ENCODE measurements at regions not wholly inside any gene's neighbourhood (a gene's known extent, or its start where the extent isn't known, plus 50 kb on each side); places are given as distances from the start of the nearest gene placed in this dataset.

- no peak for TF ChIP-seq ZBTB7A (IDR thresholded peaks at IDR 0.05; ENCODE audit: low read depth)
- TF ChIP-seq USF1 (IDR thresholded peaks at IDR 0.05) = no peak
- TF ChIP-seq MAX (IDR thresholded peaks at IDR 0.05) = no peak
- no peak for TF ChIP-seq EGR1 (IDR thresholded peaks at IDR 0.05)
- no peak for TF ChIP-seq CREB1 (IDR thresholded peaks at IDR 0.05; ENCODE audit: low read depth)
- TF ChIP-seq REST (IDR thresholded peaks at IDR 0.05; ENCODE audit: low read depth) = no peak
- no peak for TF ChIP-seq TEAD4 (IDR thresholded peaks at IDR 0.05)
- no peak for TF ChIP-seq NFIC (IDR thresholded peaks at IDR 0.05)
- no peak for TF ChIP-seq FOXM1 (IDR thresholded peaks at IDR 0.05; ENCODE audit: borderline replicate concordance, low read depth)
- TF ChIP-seq TCF12 (IDR thresholded peaks at IDR 0.05; ENCODE audit: low read depth) = no peak
- TF ChIP-seq RAD21 (IDR thresholded peaks at IDR 0.05; ENCODE audit: low read depth) = no peak
- no peak for TF ChIP-seq TAF1 (IDR thresholded peaks at IDR 0.05; ENCODE audit: low read depth)
- no peak for TF ChIP-seq CEBPB (IDR thresholded peaks at IDR 0.05)
- no peak for TF ChIP-seq EP300 (IDR thresholded peaks at IDR 0.05; ENCODE audit: borderline replicate concordance)
- TF ChIP-seq YY1 (IDR thresholded peaks at IDR 0.05; ENCODE audit: low read depth) = no peak
Measured at GRCh38 chr6:148076051-148076450, 266.6 kb upstream of the SASH1 start.

- no peak for TF ChIP-seq YY1 (IDR thresholded peaks at IDR 0.05; ENCODE audit: low read depth)
- TF ChIP-seq RAD21 (IDR thresholded peaks at IDR 0.05; ENCODE audit: low read depth) = no peak
- no peak for TF ChIP-seq TEAD4 (IDR thresholded peaks at IDR 0.05)
- TF ChIP-seq MAX (IDR thresholded peaks at IDR 0.05) = no peak
- no peak for TF ChIP-seq EGR1 (IDR thresholded peaks at IDR 0.05)
- TF ChIP-seq CREB1 (IDR thresholded peaks at IDR 0.05; ENCODE audit: low read depth) = no peak
- no peak for TF ChIP-seq USF1 (IDR thresholded peaks at IDR 0.05)
- TF ChIP-seq REST (IDR thresholded peaks at IDR 0.05; ENCODE audit: low read depth) = no peak
- no peak for TF ChIP-seq CEBPB (IDR thresholded peaks at IDR 0.05)
Measured at GRCh38 chr6:148080315-148080714, 262.3 kb upstream of the SASH1 start.

GRCh38 chr6:148081076-148081475 is 261.6 kb upstream of the SASH1 start:
- TF ChIP-seq EGR1 (IDR thresholded peaks at IDR 0.05) (no peak), TEAD4 (IDR thresholded peaks at IDR 0.05) (no peak), MAX (IDR thresholded peaks at IDR 0.05) (no peak), CREB1 (IDR thresholded peaks at IDR 0.05; ENCODE audit: low read depth) (no peak), CEBPB (IDR thresholded peaks at IDR 0.05) (no peak), REST (IDR thresholded peaks at IDR 0.05; ENCODE audit: low read depth) (no peak), NFIC (IDR thresholded peaks at IDR 0.05) (no peak), YY1 (IDR thresholded peaks at IDR 0.05; ENCODE audit: low read depth) (no peak), USF1 (IDR thresholded peaks at IDR 0.05) (no peak), TCF12 (IDR thresholded peaks at IDR 0.05; ENCODE audit: low read depth) (no peak), RAD21 (IDR thresholded peaks at IDR 0.05; ENCODE audit: low read depth) (no peak), EP300 (IDR thresholded peaks at IDR 0.05; ENCODE audit: borderline replicate concordance) (no peak), ZBTB7A (IDR thresholded peaks at IDR 0.05; ENCODE audit: low read depth) (no peak), FOXM1 (IDR thresholded peaks at IDR 0.05; ENCODE audit: borderline replicate concordance, low read depth) (no peak), TAF1 (IDR thresholded peaks at IDR 0.05; ENCODE audit: low read depth) (no peak)

- TF ChIP-seq TEAD4 (IDR thresholded peaks at IDR 0.05) (no peak), TCF12 (IDR thresholded peaks at IDR 0.05; ENCODE audit: low read depth) (no peak), USF1 (IDR thresholded peaks at IDR 0.05) (no peak), RAD21 (IDR thresholded peaks at IDR 0.05; ENCODE audit: low read depth) (no peak), EGR1 (IDR thresholded peaks at IDR 0.05) (no peak), ZBTB7A (IDR thresholded peaks at IDR 0.05; ENCODE audit: low read depth) (no peak), YY1 (IDR thresholded peaks at IDR 0.05; ENCODE audit: low read depth) (no peak), EP300 (IDR thresholded peaks at IDR 0.05; ENCODE audit: borderline replicate concordance) (no peak)
Measured at GRCh38 chr6:148082044-148082443, 260.6 kb upstream of the SASH1 start.

Data from Ishikawa (cell line).